SK-N-MC (cell line): ENCODE measurements at regions not wholly inside any gene's neighbourhood (a gene's known extent, or its start where the extent isn't known, plus 50 kb on each side); places are given as distances from the start of the nearest gene placed in this dataset.
A peak's percentile ranks its signal among the peaks of the same experiment; 100 is the strongest.

ENCODE experiments used
- DNase-seq: peaks from one replicate; pipeline ENCODE4 v3.0.0-alpha.2; 2011; ENCODE audit warnings: low read depth, low spot score
- H3K27ac ChIP-seq: fragments of 200-600 bp; sonication (generic); 2 replicates; pipeline ENCODE4 v1.5.1; 2016; ENCODE audit warnings: mixed run types
- H3K36me3 ChIP-seq: fragments of 200-600 bp; sonication (generic); 2 replicates; pipeline ENCODE4 v1.6.1; 2017; ENCODE audit warnings: antibody characterized with exemption, low read length, mixed read lengths; ENCODE audit not compliant: insufficient read depth
- H3K4me3 ChIP-seq: fragments of 200-600 bp; sonication (generic); 2 replicates; pipeline ENCODE4 v1.5.1; 2016
- H3K9ac ChIP-seq: fragments of 200-600 bp; sonication (generic); 2 replicates; pipeline ENCODE4 v1.8.0; 2017; ENCODE audit warnings: mixed run types, mixed read lengths; ENCODE audit not compliant: insufficient read length
- H3K9me3 ChIP-seq: fragments of 200-600 bp; sonication (generic); 2 replicates; pipeline ENCODE4 v1.6.1; 2017; ENCODE audit warnings: low read depth, mild to moderate bottlenecking, antibody characterized with exemption, low read length, moderate library complexity, mixed read lengths
- EZH2 ChIP-seq: fragments of 200-600 bp; sonication (generic); IDR thresholded peaks from one replicate; pipeline ENCODE4 v1.6.1; 2017; ENCODE audit warnings: antibody characterized with exemption
- FOXP2 ChIP-seq: optimal IDR thresholded peaks from 2 replicates; pipeline ENCODE3; 2011; ENCODE audit warnings: mild to moderate bottlenecking, moderate library complexity; ENCODE audit not compliant: insufficient read depth; ENCODE audit errors: extremely low read length, control extremely low read depth
- POLR2AphosphoS5 ChIP-seq: IDR thresholded peaks from 2 replicates; pipeline ENCODE4 v1.6.1; 2012; ENCODE audit warnings: mild to moderate bottlenecking, low read depth, low read length, borderline replicate concordance

DNA sequence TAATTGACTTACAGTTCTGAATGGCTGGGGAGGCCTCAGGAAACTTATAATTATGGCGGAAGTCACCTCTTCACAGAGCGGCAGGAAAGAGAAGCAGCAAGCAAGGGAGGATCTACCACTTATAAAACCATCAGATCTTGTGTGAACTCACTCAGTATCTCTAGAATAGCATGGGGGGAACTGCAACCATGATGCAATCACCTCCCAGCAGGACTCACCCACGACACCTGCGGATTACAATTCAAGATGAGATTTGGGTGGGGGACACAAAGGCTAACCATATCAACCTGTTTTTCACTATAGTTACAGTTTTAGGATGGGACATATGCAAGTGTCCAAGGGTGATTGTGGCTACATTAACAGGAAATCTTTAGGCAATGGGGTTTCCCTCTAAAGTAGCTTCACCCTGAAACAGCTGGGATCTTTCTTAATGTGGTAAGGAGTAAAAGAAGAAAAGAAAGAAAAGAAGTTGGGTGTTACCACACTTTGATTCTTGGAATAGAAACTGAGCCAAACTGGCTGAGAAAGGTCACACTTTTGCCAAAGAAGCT, 453.8 kb downstream of the OTOL1 start:
- peaks cover 6% of the 10 kb centered on the region; the same call in 1 of the 2 replicates for H3K9me3 ChIP-seq
- no peak overlapping the region for H3K27ac ChIP-seq
- TF ChIP-seq POLR2AphosphoS5: no peak
- no peak for TF ChIP-seq FOXP2
- no peak for TF ChIP-seq EZH2
- H3K36me3 ChIP-seq: no peaks in the 10 kb centered on the region
- no peak overlapping the region for H3K9ac ChIP-seq
- no peak overlapping the region for H3K4me3 ChIP-seq
- DNase-seq: no peak

GRCh38 chr3:161957467-161957866, 460.9 kb downstream of the OTOL1 start:
- DNase-seq: no peak
- TF ChIP-seq FOXP2: no peak
- no peak for TF ChIP-seq POLR2AphosphoS5
- TF ChIP-seq EZH2: no peak
- Histone ChIP-seq H3K4me3 (no peak overlapping the region), H3K9me3 (no peaks in the 10 kb centered on the region), H3K27ac (no peak overlapping the region), H3K36me3 (no peaks in the 10 kb centered on the region), H3K9ac (no peak overlapping the region)

DNA sequence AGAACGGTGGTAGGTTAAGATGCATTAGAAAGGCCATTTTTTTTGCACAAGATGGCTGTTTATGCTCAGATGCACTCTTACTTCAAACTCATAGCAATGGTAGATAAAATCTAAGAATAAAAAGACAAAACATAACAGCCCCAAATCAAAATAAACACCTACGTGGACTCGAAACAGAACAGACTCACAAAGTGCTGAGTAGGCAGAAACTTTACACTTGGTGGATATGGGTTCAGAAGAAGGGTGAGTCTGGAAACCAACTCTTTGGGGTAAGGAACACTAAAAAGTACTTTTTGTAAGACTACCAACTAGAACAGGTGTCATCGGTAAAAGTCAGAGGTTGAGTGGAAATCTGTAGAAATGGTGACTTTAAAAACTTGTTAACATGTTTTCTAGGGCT, 468.2 kb downstream of the OTOL1 start:
- DNase-seq: no peak
- Histone ChIP-seq H3K9me3 (no peaks in the 10 kb centered on the region), H3K9ac (no peak overlapping the region), H3K36me3 (no peaks in the 10 kb centered on the region), H3K27ac (no peak overlapping the region), H3K4me3 (no peak overlapping the region)
- TF ChIP-seq POLR2AphosphoS5: no peak
- no peak for TF ChIP-seq EZH2
- TF ChIP-seq FOXP2: no peak

DNA sequence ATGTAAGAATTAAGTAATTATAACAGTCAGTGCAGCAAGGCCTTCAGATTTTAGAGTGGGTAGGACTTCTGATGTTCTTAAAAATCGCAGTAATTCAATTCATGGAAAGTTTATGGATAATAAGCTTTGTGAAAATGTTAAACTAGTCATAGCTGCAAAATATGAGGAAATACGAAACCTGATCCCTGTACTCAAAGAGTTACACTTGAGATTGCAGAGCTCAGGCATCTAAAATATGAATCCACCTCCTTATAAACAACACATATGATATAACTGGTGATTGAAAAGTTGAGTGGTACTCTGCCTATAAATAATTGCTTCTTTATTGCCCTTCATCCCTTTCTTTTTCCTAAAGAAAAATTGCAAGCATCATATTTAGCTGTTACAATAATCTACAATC, 473.3 kb downstream of the OTOL1 start:
- H3K27ac ChIP-seq: peak overlapping the region; percentile 31; the same call in 1 of the 2 replicates
- no peaks in the 10 kb centered on the region for H3K9me3 ChIP-seq
- no peak for DNase-seq
- no peaks in the 10 kb centered on the region for H3K36me3 ChIP-seq
- H3K9ac ChIP-seq: no peak overlapping the region
- no peak overlapping the region for H3K4me3 ChIP-seq
- TF ChIP-seq EZH2 (no peak), FOXP2 (no peak), POLR2AphosphoS5 (no peak)

GRCh38 chr3:161975201-161975600, 478.6 kb downstream of the OTOL1 start:
- no peak overlapping the region for H3K4me3 ChIP-seq
- no peaks in the 10 kb centered on the region for H3K9me3 ChIP-seq
- H3K9ac ChIP-seq: no peak overlapping the region
- H3K36me3 ChIP-seq: no peaks in the 10 kb centered on the region
- H3K27ac ChIP-seq: no peak overlapping the region
- no peak for TF ChIP-seq EZH2
- TF ChIP-seq FOXP2: no peak
- no peak for TF ChIP-seq POLR2AphosphoS5
- no peak for DNase-seq

- TF ChIP-seq POLR2AphosphoS5: no peak
- no peak for TF ChIP-seq FOXP2
- no peak for TF ChIP-seq EZH2
- DNase-seq: no peak
These were observed 480.5 kb downstream of the OTOL1 start for GRCh38 chr3:161977063-161977462.

DNA sequence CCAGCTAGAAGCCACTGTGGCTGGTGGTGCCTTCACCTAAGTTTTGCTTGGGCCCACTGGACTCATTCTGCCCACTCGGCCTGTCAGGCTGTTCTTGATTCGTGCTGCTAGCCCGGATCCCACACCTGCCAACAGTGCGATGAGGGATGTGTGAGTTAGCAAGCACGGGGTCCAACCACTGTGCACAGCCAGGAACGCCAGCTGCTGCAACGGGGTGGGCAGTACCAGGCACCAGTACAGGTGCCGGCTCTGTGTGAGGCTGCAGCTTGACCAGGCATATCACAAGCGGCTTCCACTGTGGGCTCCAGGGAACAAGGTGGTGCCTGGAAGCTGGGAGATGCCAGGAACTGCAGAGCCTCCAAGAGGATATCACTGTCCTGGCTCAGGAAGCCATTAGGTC, 481.2 kb downstream of the OTOL1 start:
- DNase-seq: no peak
- Histone ChIP-seq H3K4me3 (no peak overlapping the region), H3K9ac (no peak overlapping the region), H3K27ac (no peak overlapping the region), H3K36me3 (no peaks in the 10 kb centered on the region), H3K9me3 (no peaks in the 10 kb centered on the region)
- TF ChIP-seq POLR2AphosphoS5 (no peak), FOXP2 (no peak), EZH2 (no peak)

More at GRCh38 chr3:161977063-161977462, 480.5 kb downstream of the OTOL1 start:
- Histone ChIP-seq H3K9ac (no peak overlapping the region), H3K9me3 (no peaks in the 10 kb centered on the region), H3K36me3 (no peaks in the 10 kb centered on the region), H3K27ac (no peak overlapping the region), H3K4me3 (no peak overlapping the region)

DNA sequence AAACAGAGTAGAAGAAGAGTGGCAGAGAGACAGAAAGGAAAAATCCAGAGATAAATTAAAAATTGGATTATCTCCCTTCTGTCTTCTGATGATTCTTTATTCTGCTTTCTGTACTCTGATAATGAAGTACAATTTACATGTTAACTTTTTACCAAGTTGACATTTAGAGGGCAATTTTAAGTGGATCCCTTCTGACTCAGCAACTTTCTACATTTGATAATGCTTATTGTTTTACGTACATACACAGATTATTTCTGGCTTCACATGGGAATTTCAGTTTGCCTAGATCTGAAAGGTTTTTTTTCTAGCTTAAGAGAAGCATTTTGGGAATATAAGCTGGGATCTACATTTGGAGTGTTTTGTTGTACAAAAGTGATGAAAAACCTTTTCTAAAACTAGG, 491.3 kb downstream of the OTOL1 start:
- no peak for DNase-seq
- H3K36me3 ChIP-seq: no peaks in the 10 kb centered on the region
- no peaks in the 10 kb centered on the region for H3K9me3 ChIP-seq
- H3K9ac ChIP-seq: no peak overlapping the region
- TF ChIP-seq FOXP2 (no peak), EZH2 (no peak)
- no peak overlapping the region for H3K27ac ChIP-seq
- no peak overlapping the region for H3K4me3 ChIP-seq

GRCh38 chr3:161989012-161989411, 492.4 kb downstream of the OTOL1 start:
- Histone ChIP-seq H3K4me3 (no peak overlapping the region), H3K36me3 (no peaks in the 10 kb centered on the region), H3K9ac (no peak overlapping the region), H3K27ac (no peak overlapping the region), H3K9me3 (no peaks in the 10 kb centered on the region)
- no peak for DNase-seq
- TF ChIP-seq POLR2AphosphoS5 (no peak), EZH2 (no peak), FOXP2 (no peak)
